Upper lobe of left lung (tissue), 6 donors: ENCODE measurements at regions not wholly inside any gene's neighbourhood (a gene's known extent, or its start where the extent isn't known, plus 50 kb on each side); places are given as distances from the start of the nearest gene placed in this dataset.

Source experiments
- ATAC-seq, 2 donors: fragments of 200-7000 bp; cut with Tn5 transposase; one replicate each; pipeline ENCODE4 v1.9.1; 2022; ENCODE audit warnings: mild to moderate bottlenecking in 2 of 2, moderate library complexity in 2 of 2; ENCODE audit not compliant: low FRiP score in 2 of 2
- DNase-seq, 2 donors: peaks; one replicate each; pipeline ENCODE4 v3.0.0-alpha.2; 2019 to 2020
- H3K27ac ChIP-seq, 4 donors: fragments of 200-600 bp; sonication (generic); one replicate each; pipeline ENCODE4 v1.5.1; 2016 to 2019
- H3K27me3 ChIP-seq, 4 donors: fragments of 200-600 bp; sonication (generic); one replicate each; pipeline ENCODE4 v1.5.1; 2017 to 2019
- H3K36me3 ChIP-seq, 4 donors: fragments of 200-600 bp; sonication (generic); one replicate each; pipeline ENCODE4 v1.5.1; 2016 to 2019
- H3K4me1 ChIP-seq, 4 donors: fragments of 200-600 bp; sonication (generic); one replicate each; pipeline ENCODE4 v1.5.1; 2018 to 2019
- H3K4me3 ChIP-seq, 4 donors: fragments of 200-600 bp; sonication (generic); one replicate each; pipeline ENCODE4 v1.5.1; 2017 to 2019; ENCODE audit warnings: mild to moderate bottlenecking in 2 of 4, moderate library complexity in 1 of 4
- H3K9me3 ChIP-seq, 4 donors: fragments of 200-600 bp; sonication (generic); one replicate each; pipeline ENCODE4 v1.5.1; 2018 to 2019
- CTCF ChIP-seq, 6 experiments: fragments of 450-650 bp in 4 of 6; fragments of 200-600 bp in 2 of 6; sonication (generic) in 2 of 6; IDR thresholded peaks; one replicate each; pipeline ENCODE4 v1.5.1; 2016 to 2019; ENCODE audit warnings: antibody characterized with exemption in 6 of 6
- EP300 ChIP-seq, 4 donors: sonication (generic); formaldehyde crosslinking; IDR thresholded peaks; one replicate each; pipeline ENCODE4 v1.5.1; 2017; ENCODE audit warnings: antibody characterized with exemption in 4 of 4, control low read depth in 2 of 4
- POLR2A ChIP-seq, 4 donors: fragments of 450-650 bp; IDR thresholded peaks; one replicate each; pipeline ENCODE4 v1.5.1; 2016 to 2017; ENCODE audit warnings: antibody characterized with exemption in 4 of 4, mild to moderate bottlenecking in 2 of 4
- POLR2AphosphoS5 ChIP-seq, 2 donors: sonication (generic); formaldehyde crosslinking; IDR thresholded peaks; one replicate each; pipeline ENCODE4 v1.5.1; 2017; ENCODE audit warnings: antibody characterized with exemption in 2 of 2
- WGBS, 2 donors: methylation state at CpG; one replicate each; pipeline ENCODE4 v1.1.5; 2017 to 2018; 5-methylcytosine and 5-hydroxymethylcytosine counted together
- small RNA-seq, 4 donors: library from RNA; depleted of rRNA; stranded (forward); fragments of <200 nt; gene quantifications; one replicate each; pipeline ENCODE3, GENCODE V24; 2016
- donor health status: DM: no; HTN: no; CAD: no; lungs with moderate emphysema.
- donor health status: DM: no; HTN: yes; CAD: no; lungs with severe emphysema.

GRCh38 chr4:112994732-112995464, 54.6 kb upstream of the ANK2 start:
- Histone ChIP-seq H3K27me3 (no peaks in the 10 kb centered on the region), H3K4me1 (no peaks in the 10 kb centered on the region), H3K36me3 (no peaks in the 10 kb centered on the region), H3K4me3 (no peak overlapping the region), H3K9me3 (no peaks in the 10 kb centered on the region), H3K27ac (no peak overlapping the region)
- ATAC-seq (no peak), DNase-seq (no peak)
- WGBS, 2 donors: 94 to 95% methylated on average over 3 of the region's 3 CpGs
- TF ChIP-seq POLR2A (IDR thresholded peaks at IDR 0.05) (no peak), EP300 (IDR thresholded peaks at IDR 0.05) (no peak), POLR2AphosphoS5 (IDR thresholded peaks at IDR 0.05) (no peak), CTCF (IDR thresholded peaks at IDR 0.05) (no peak)

Small RNAs in the stretch of these regions (small RNA-seq; reads per million reads assigned to genes)
- 0 reads per million in 4 donors for gene AC017007.1
- gene RF00019: 0 reads per million in 4 donors
